GM19452 (cell line): ENCODE measurements at regions not wholly inside any gene's neighbourhood (a gene's known extent, or its start where the extent isn't known, plus 50 kb on each side); places are given as distances from the start of the nearest gene placed in this dataset.

Experiments
- ATAC-seq: cut with Tn5 transposase; IDR thresholded peaks from one replicate; pipeline ENCODE4 v1.9.1; 2021; ENCODE audit not compliant: unreplicated experiment

GRCh38 chr7:115478426-115478825 is 552.1 kb downstream of the TFEC start:
- no peak for ATAC-seq

GRCh38 chr7:115477193-115477651 is 553.3 kb downstream of the TFEC start:
- ATAC-seq = no peak

- no peak for ATAC-seq
These were observed 553.8 kb downstream of the TFEC start for GRCh38 chr7:115476671-115477181.

GRCh38 chr7:115475761-115476385 is 554.0 kb downstream of the MDFIC start:
- ATAC-seq = no peak

- ATAC-seq = no peak
These were observed 553.3 kb downstream of the MDFIC start for GRCh38 chr7:115475206-115475605.

GRCh38 chr7:115474137-115474536 is 552.2 kb downstream of the MDFIC start:
- no peak for ATAC-seq

- ATAC-seq = no peak
These were observed 550.0 kb downstream of the MDFIC start for GRCh38 chr7:115471891-115472290.

GRCh38 chr7:115462301-115463015 is 540.6 kb downstream of the MDFIC start:
- no peak for ATAC-seq

- no peak for ATAC-seq
These were observed 527.8 kb downstream of the MDFIC start for GRCh38 chr7:115449689-115450088.

- no peak for ATAC-seq
These were observed 525.6 kb downstream of the MDFIC start for GRCh38 chr7:115447495-115447894.

- no peak for ATAC-seq
These were observed 519.1 kb downstream of the MDFIC start for GRCh38 chr7:115441033-115441432.

- peak; percentile 96 for ATAC-seq
These were observed 513.3 kb downstream of the MDFIC start for GRCh38 chr7:115435178-115435577.

GRCh38 chr7:115429918-115430317 is 508.0 kb downstream of the MDFIC start:
- ATAC-seq = no peak

- ATAC-seq = no peak
These were observed 495.8 kb downstream of the MDFIC start for GRCh38 chr7:115417662-115418061.

- peak; percentile 89 for ATAC-seq
These were observed 489.2 kb downstream of the MDFIC start for GRCh38 chr7:115410972-115411686.

- no peak for ATAC-seq
These were observed 488.5 kb downstream of the MDFIC start for GRCh38 chr7:115410434-115410820.

- no peak for ATAC-seq
These were observed 488.0 kb downstream of the MDFIC start for GRCh38 chr7:115409682-115410433.

GRCh38 chr7:115406219-115406618 is 484.3 kb downstream of the MDFIC start:
- ATAC-seq = no peak

GRCh38 chr7:115387137-115387536 is 465.2 kb downstream of the MDFIC start:
- ATAC-seq = no peak

- ATAC-seq = no peak
These were observed 457.4 kb downstream of the MDFIC start for GRCh38 chr7:115379321-115379720.

- no peak for ATAC-seq
These were observed 447.1 kb downstream of the MDFIC start for GRCh38 chr7:115368998-115369397.
